ENCODE measurements at regions not wholly inside any gene's neighbourhood (a gene's known extent, or its start where the extent isn't known, plus 50 kb on each side); places are given as distances from the start of the nearest gene placed in this dataset.

GRCh38 chr6:14676064-14676463 is 558.5 kb downstream of the CD83 start:
- no peak for DNase-seq (ENCODE audit: extremely low spot score, unreplicated experiment)
- H3K4me1 Mint-ChIP-seq (ENCODE audit: unreplicated experiment), result peaks cover 17% of the 10 kb centered on the region
- no peaks in the 10 kb centered on the region for H3K36me3 Mint-ChIP-seq (ENCODE audit: unreplicated experiment)
- H3K27ac Mint-ChIP-seq (ENCODE audit: unreplicated experiment), result no peak overlapping the region
- no peaks in the 10 kb centered on the region for H3K27me3 Mint-ChIP-seq (ENCODE audit: unreplicated experiment)
- TF ChIP-seq CTCF (IDR thresholded peaks at IDR 0.05), result no peak
- H3K4me3 Mint-ChIP-seq (ENCODE audit: unreplicated experiment), result no peak overlapping the region
- H3K9me3 Mint-ChIP-seq (ENCODE audit: unreplicated experiment), result no peaks in the 10 kb centered on the region

DNA sequence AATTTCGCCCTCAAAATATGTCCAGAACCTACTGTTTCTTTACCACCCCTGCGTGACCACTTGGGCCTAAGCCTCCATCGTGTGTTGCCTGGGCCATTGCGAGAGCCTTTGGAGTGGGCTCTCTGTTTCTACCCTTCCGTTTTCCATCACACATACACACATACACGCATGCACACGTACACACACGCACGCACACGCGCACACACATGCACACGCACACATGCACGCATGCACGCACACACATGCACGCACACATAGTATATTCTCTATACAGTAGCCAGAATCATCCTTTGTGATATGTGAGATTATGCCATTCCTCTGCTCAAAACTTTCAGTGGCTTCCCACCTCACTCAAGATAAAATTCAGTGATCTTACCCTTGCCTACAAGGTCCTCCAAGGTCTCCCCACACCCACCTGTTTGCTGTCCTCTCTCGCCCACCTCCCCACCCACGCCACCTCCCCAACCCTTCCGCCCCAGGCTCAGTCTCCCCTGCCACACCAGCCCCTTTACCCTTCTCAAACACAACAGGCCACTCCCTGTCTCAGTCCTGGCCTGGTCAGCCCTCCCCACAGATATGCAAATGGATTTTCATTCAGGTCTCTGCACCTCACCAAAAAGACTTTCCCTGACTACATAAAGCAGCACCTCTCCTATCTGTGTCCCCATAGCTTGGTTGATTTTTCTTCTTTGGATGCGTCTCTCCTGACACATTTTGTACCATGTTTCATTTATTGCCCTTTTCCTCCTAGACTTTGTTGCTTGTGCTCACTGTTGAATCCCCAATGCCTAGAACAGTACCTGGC is 559.6 kb downstream of the CD83 start:
- no peak overlapping the region for H3K4me3 Mint-ChIP-seq (ENCODE audit: unreplicated experiment)
- DNase-seq (ENCODE audit: extremely low spot score, unreplicated experiment), result no peak
- peaks cover 11% of the 10 kb centered on the region for H3K4me1 Mint-ChIP-seq (ENCODE audit: unreplicated experiment)
- H3K36me3 Mint-ChIP-seq (ENCODE audit: unreplicated experiment), result no peaks in the 10 kb centered on the region
- TF ChIP-seq CTCF (IDR thresholded peaks at IDR 0.05), result no peak
- H3K27me3 Mint-ChIP-seq (ENCODE audit: unreplicated experiment), result no peaks in the 10 kb centered on the region
- H3K9me3 Mint-ChIP-seq (ENCODE audit: unreplicated experiment), result peaks cover 1% of the 10 kb centered on the region
- no peak overlapping the region for H3K27ac Mint-ChIP-seq (ENCODE audit: unreplicated experiment)

GRCh38 chr6:14681699-14682487 is 564.0 kb upstream of the JARID2 start:
- H3K27ac Mint-ChIP-seq (ENCODE audit: unreplicated experiment), result no peak overlapping the region
- peaks cover 2% of the 10 kb centered on the region for H3K4me1 Mint-ChIP-seq (ENCODE audit: unreplicated experiment)
- peaks cover 3% of the 10 kb centered on the region for H3K9me3 Mint-ChIP-seq (ENCODE audit: unreplicated experiment)
- no peaks in the 10 kb centered on the region for H3K27me3 Mint-ChIP-seq (ENCODE audit: unreplicated experiment)
- H3K4me3 Mint-ChIP-seq (ENCODE audit: unreplicated experiment), result no peak overlapping the region
- DNase-seq (ENCODE audit: extremely low spot score, unreplicated experiment), result no peak
- no peak for TF ChIP-seq CTCF (IDR thresholded peaks at IDR 0.05)
- H3K36me3 Mint-ChIP-seq (ENCODE audit: unreplicated experiment), result no peaks in the 10 kb centered on the region

GRCh38 chr6:14682812-14683211 is 563.1 kb upstream of the JARID2 start:
- Mint-ChIP-seq H3K27me3 (ENCODE audit: unreplicated experiment) (no peaks in the 10 kb centered on the region), H3K4me3 (ENCODE audit: unreplicated experiment) (no peak overlapping the region), H3K4me1 (ENCODE audit: unreplicated experiment) (peaks cover 2% of the 10 kb centered on the region), H3K36me3 (ENCODE audit: unreplicated experiment) (no peaks in the 10 kb centered on the region), H3K9me3 (ENCODE audit: unreplicated experiment) (peaks cover 3% of the 10 kb centered on the region), H3K27ac (ENCODE audit: unreplicated experiment) (no peak overlapping the region)
- no peak for TF ChIP-seq CTCF (IDR thresholded peaks at IDR 0.05)
- DNase-seq (ENCODE audit: extremely low spot score, unreplicated experiment), result no peak

GRCh38 chr6:14689639-14690038 is 556.2 kb upstream of the JARID2 start:
- Mint-ChIP-seq H3K4me1 (ENCODE audit: unreplicated experiment) (peaks cover 4% of the 10 kb centered on the region), H3K36me3 (ENCODE audit: unreplicated experiment) (no peaks in the 10 kb centered on the region), H3K4me3 (ENCODE audit: unreplicated experiment) (no peak overlapping the region), H3K27me3 (ENCODE audit: unreplicated experiment) (no peaks in the 10 kb centered on the region), H3K9me3 (ENCODE audit: unreplicated experiment) (no peaks in the 10 kb centered on the region), H3K27ac (ENCODE audit: unreplicated experiment) (no peak overlapping the region)
- no peak for DNase-seq (ENCODE audit: extremely low spot score, unreplicated experiment)
- TF ChIP-seq CTCF (IDR thresholded peaks at IDR 0.05), result no peak

Measured in osteocyte (in vitro differentiated cells).